ENCODE measurements at regions not wholly inside any gene's neighbourhood (a gene's known extent, or its start where the extent isn't known, plus 50 kb on each side); places are given as distances from the start of the nearest gene placed in this dataset.

- no peak for TF ChIP-seq CTCF (IDR thresholded peaks at IDR 0.05)
- TF ChIP-seq EP300 (IDR thresholded peaks at IDR 0.05), result no peak
These were observed 51.4 kb downstream of the JAKMIP3 start for GRCh38 chr10:132117146-132117545.
